NCI-H187 (cell line): ENCODE measurements at regions not wholly inside any gene's neighbourhood (a gene's known extent, or its start where the extent isn't known, plus 50 kb on each side); places are given as distances from the start of the nearest gene placed in this dataset.
"Not testable (repeated sequence)": the region's sequence is repeated elsewhere in the genome, so short reads cannot be mapped to it uniquely, and the experiment has no call there.

Experiments
- DNase-seq, 2 experiments: peaks; one replicate each; lab custom pipeline; 2025; lab: John Stamatoyannopoulos, UW

DNA sequence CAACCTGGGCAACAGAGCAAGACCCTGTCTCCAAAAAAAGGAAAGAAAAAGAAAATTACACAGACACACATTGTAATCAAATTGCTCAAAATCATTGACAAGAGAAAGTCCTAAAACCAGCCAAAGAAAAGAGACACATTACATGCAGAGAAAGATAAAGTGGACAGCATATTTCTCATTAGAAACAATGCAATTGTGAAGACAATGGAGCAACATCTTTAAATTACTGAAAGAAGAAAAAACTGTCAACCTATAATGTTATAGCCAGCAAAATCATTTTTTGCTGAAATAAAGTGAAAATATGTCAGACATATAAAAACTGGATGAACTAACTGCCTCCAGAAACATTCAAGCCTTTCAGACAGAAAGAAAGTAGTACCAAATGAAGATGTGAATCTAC lies 120.6 kb downstream of the TMEM167A start:
- no peak for DNase-seq

DNA sequence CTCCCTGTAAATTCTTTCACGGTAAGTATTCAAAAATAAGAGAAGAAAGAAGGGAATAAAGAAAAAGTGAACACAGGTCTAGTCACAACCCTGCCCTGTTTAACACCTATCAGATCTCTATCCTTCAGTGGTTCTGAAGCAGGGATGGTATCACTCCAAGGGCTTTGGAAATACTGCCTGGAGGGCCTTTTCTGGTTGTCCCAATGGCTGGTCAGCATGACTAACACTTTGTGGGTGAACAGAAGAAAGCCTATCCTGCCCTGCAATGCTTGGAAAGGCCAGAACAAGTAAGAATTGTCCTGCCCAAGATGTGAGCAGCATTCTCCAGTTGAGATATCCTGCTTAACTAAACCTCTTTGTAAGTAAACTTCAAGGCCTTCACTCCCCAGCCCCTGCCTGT lies 124.9 kb downstream of the TMEM167A start:
- no peak for DNase-seq

DNA sequence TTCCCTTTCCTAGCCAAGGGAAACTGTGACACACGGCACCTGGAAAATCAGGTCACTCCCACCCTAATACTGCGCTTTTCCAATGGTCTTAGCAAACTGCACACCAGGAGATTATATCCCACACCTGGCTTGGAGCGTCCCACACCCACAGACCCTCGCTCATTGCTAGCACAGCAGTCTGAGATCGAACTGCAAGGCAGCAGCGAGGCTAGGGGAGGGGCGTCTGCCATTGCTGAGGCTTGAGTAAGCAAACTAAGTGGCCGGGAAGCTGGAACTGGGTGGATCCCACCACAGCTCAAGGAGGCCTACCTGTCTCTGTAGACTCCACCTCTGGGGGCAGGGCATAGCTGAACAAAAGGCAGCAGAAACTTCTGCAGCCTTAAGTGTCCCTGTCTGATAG lies 132.9 kb downstream of the TMEM167A start:
- DNase-seq, result not testable (repeated sequence)

DNA sequence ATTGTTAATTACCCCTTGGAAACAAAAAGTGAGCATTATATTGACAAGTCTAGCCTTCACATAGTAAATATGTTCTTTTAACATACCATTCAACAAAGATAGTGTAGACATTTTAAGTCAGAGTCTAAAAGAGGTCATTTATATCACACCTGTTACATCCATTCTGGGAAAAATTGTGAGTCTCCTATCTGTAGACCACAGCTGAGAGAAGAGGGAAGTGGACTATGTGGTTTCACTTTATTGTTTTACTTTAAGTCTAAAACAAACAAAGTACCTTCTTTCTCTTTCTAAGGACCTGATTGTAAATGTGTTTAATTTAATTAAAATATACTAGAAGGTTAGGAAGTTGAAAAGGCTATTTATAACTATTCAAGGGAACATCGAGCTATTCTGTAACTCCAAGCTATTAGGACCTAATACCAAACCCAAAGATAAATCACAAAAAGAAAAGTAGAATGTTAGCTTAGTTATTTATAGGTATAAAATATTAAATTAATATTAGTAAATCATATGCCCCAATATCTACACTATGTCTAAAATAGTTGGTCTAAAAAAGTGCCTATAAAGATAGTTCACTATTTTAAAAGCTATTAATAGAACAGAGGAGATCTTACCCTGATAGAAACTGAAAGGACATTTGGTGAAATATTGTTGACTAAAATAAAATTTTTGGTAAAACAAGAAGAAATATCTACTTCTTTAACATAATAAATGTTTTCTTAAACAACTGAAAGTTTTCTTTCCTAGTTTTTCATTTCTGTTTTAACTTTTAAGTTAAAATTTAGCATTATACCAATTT lies 134.9 kb downstream of the TMEM167A start:
- no peak for DNase-seq

DNA sequence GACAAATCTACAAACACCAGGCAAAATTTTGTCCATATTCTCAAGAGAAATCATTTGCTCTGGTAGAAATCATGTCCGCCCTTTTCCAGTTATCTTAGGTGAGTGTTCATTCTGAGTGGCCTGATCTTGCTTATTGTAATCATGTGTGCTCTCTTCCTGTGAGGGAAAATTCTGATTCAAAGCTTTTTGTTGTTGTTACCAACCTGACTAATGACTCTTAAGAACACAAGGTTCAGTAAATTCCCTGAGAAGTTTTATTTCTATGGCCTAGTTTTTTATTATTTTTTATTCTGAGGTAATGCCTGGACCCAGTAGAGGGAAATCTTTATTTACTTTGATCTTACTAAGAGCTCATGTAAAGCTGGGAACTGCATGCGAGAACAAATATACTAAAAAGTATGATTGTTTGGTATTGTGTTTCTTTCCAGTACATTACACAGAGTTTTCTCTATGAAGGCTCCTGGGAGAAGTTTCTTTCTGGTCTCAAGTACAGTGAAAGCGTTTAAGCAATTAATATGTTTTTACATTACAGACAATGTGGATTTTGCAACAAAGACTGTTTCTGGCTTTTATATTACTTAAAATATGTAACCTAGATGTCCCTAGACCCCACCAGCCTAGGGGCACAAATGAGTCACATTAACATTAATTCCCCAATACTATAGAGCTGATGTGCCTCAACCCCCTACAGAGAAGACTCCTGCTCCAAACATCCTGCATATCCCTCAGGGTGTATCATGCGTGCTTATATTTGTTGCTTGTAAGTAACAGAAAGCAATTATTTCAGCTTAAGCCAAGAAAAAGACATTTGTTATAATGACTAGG lies 138.1 kb downstream of the TMEM167A start:
- DNase-seq, result no peak

DNA sequence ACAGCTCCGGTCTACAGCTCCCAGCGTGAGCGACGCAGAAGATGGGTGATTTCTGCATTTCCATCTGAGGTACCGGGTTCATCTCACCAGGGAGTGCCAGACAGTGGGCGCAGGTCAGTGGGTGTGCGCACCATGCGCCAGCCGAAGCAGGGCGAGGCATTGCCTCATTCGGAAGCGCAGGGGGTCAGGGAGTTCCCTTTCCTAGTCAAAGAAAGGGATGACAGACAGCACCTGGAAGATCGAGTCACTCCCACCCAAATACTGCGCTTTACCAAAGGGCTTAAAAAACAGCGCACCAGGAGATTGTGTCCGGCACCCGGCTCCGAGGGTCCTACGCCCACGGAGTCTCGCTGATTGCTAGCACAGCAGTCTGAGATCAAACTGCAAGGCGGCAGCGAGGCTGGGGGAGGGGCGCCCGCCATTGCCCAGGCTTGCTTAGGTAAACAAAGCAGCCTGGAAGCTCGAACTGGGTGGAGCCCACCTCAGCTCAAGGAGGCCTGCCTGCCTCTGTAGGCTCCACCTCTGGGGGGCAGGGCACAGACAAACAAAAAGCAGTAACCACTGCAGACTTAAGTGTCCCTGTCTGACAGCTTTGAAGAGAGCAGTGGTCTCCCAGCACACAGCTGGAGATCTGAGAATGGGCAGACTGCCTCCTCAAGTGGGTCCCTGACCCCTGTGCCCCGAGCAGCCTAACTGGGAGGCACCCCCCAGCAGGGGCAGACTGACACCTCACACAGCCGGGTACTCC lies 144.5 kb downstream of the TMEM167A start:
- DNase-seq, result not testable (repeated sequence)

DNA sequence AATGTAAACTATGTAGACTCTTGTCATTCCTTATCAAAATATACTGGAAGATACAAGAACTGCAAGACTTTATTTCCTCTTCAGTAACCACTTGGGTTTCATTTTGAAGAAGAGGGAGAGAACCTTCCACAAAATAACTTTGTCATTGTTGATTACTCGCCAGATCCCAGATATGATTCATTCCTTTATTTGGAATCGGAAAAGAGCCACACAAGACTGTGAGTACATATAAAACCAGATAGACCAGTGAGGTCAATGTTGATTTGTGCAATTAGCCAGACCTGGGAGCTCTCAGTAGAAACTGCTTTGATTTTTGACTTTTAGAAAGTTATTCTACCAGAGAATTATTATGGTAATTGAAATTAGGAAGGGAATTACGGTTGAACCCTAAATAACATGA lies 146.1 kb downstream of the TMEM167A start:
- no peak for DNase-seq

DNA sequence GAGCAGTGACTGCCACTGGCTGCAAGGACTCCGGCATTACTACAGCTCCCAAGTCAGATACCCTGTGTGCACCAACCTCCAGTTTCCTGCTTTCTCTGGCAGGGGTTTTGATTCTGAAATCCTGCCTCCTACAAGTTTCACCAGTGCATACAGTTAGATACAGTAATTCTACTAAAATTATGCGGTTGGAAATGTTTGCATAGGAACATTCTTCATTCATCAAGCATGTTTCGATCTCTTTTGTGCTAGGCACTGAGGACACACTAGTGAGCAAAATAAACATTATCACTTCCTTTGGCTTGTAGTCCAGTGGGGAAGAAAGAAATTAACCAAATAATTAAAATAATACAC lies 152.2 kb downstream of the TMEM167A start:
- DNase-seq, result no peak

DNA sequence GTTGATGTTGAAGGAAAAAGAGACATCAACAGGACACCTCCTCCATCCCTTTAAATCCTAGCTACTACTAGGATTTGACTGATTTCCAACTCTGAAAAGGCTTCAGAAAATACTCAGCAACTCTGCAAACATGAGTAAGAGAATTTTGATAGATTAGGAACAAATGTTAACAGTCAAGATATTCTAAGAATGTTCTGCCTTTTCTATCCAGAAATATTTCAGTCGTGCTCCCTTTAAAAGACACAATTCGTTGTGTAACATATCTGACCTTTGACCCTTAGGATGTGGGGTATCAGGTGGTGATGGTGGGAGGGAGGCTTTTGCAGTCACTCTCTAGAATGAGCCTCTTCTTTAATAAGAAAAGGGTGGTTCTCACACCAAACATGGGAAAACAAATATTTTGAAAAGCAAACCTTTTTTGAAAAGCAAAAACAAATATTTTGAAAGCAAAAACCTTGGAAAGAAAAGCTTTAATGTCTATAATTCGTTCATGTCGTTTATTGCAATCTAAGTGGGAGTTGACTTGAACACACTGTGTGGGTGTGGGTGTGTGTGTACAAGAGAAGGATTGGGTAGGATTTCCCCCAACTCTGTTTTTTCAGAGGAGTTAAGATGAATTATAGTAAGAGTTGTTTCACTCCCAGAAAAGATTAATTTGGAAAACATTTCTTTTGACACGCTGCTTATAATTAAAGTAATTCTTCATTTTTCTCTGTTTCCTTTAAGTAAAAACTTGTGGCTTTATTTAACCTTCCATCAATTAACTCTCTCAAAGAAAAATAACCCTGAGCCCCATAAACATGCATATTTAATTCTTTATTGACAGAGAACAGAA lies 152.8 kb downstream of the TMEM167A start:
- no peak for DNase-seq

DNA sequence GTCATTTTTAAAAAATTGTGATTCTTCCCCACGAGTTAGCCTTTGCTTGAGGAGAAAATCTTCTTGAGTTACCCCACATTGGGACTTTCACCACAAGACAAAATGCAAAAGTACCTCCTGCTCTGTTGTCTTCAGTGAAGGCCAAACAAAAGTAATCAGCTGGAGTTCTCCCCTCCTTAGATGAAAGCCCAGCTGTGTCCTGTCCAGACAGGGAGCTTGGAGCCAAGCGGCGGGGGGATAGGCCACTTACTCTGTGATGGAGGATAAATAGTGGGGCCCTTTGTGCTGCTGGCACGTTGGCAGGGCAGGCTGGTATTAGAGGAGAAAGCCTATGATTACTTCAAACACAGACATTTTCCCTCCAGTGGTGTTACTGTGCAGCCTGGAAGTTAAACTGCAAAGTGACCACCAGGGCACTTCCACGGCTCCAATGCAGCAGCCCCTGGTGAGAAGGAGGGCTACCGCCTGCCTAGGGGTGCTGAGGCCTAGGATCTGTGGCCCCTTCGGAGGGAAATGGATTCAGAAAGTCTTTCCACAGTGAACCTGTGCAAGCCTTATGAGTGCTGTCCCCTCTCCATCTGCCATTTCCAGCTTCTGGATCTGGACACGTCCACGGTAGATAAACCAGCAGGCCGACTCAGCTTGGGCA lies 155.0 kb downstream of the TMEM167A start:
- no peak for DNase-seq

DNA sequence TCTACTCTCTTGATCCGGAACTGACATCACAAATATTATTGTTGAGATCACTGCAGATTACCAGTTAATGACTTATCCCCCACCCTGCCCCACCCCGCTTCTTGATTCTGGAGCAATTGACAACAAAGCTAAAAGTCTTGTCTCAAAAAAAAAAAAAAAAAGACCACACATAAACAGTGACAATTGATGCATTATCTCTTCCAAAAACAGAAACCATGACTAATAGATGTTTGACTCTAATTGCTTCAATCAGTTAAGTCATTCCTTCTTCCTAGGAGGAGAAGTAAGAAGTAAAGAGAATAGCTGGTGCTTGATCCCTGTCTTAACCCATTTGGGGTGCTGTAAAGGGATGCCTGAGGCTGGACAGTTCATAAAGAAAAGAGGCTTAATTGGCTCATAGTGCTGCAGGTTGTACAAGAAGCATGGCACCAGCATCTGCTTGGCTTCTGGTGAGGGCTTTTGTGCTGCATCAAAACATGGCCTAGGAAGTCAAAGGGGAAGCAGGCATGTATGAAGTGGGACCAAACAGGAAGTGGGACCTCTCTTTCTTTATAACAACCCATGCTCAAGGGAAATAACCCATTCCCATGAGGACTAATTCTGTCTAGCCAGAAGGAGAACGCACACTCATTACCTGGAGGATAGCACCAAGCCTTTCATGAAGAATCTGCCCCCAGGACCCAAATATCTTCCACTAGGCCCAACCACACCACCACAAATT lies 158.7 kb downstream of the TMEM167A start:
- no peak for DNase-seq

DNA sequence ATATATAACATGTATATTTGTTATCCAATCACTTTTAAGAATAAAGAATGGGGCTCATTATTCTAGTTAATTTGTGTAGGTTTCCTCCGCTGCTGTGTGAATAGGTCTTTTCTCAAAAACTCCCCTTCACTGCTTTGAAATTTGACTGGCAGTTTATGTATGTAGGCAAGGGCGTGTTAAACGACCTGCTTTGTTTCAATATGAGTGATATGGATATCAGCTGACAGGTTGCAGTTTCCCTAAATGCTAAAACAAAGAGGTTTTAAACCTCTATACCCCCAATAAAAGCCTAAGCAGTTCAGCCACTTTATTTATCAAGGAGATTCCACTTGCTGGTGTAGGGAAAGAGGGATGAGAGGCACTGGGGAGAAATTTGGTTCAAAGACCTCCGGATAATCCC lies 159.6 kb downstream of the TMEM167A start:
- DNase-seq, result no peak

DNA sequence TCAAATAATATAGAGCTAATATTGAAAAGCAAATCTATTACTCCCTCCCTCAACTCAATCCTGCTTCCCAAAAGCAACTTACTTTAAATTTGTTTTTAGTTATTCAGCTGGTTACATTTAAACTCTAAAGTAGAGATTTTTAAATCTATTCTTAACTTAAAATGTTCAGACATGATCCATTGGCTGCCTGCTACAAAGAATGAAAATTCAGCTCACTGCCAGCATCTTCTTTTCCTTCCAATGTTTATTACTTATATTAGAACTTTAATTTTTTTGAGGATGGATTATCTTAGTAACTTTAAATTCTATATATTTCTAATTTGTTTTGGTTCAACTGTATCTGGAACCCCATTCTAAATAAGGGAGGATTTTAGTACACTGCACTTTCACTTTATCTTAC lies 163.2 kb downstream of the TMEM167A start:
- DNase-seq, result no peak

DNA sequence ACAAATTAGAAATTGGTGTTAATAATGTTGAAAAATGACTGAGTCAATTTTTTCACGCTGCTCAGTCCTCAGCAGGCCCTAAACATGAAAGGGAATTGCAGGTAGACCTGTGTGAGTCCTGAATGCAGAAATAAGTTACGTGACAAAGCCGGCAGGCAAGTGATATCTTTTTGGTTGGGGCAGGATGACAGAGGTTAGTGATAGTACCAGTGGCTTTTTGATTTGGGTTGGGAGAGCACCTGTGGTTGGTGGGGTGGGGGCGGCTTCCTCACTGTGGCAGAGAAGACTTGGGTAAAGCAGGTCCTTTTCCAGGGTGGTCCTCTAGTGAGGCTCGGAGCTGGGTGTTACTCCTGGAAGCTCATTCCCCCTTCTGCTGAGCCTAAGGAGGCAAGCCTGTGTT lies 164.7 kb downstream of the TMEM167A start:
- no peak for DNase-seq

DNA sequence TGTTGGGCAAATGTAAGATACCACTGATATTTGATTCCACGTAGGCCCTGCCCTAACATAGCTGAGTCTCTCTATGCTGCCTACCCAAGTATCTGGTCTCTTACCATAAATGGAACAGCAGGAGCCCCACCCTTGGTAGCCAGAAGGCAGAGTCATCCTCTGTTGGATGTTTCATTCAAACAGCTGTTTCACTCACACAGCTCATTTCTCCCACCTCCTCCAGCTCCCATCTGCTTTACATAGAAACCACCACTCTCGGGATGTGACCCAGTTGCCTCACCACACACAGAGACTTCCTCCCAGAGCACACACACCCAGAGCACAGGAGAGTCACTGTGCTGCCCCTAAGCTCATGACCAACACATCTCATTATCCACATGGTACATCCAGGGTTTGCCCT lies 165.3 kb downstream of the TMEM167A start:
- DNase-seq, result no peak

DNA sequence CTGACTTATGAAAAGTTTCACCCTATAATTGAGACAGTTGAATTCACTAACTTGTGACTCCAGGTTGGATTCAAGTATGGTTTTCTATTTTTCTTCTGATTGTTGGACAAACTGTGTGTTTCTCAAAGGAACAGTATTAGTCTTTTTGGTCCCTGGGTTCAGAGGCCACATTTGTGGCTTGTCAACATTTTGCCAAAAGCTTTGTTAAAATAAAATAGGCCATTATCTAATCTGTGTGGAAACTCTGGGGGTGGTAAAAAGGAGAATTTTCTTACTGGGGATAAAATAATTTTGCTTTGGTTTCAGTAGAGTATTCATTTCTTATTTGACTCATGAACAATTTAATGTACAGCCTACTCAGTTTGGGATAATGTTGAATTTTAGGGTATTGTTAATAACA lies 166.3 kb downstream of the TMEM167A start:
- DNase-seq, result no peak

DNA sequence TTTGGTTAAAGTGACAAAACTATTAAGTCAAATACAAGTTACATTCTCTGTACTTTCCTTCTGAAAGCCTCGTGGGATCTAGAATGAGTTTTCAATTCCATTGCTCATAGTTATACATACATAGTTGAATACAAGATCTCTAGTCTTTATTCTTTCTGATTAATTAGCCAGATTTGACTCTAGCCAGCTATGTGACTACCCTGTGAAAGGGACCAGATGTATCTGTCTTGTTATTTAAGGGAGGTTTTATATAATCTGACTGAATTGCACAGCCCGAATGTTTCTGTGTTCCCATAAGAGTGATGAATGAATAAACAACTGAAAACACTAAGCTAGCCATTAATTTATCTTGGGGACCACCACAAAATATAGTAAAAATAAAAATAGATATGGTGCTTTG lies 166.7 kb downstream of the TMEM167A start:
- no peak for DNase-seq

DNA sequence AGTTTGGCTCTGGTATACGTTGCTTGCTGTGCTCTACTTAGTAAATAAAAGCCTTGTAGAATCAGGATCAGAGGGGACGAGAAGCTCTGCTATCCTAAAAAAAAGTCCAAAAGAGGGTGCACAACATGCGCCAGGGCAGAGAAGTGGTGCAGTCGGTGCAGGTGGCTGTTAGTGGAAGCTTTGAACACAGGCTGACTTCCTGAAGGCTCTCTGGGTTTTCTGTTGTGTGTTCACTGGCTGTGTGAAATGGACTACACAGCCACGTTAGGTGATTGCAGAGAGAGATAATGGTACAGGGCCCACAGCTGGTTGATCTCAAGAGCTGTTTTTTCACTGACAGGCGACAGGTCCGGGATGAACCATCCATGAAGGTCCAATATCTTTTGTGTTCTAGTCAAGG lies 167.4 kb downstream of the TMEM167A start:
- DNase-seq, result no peak

DNA sequence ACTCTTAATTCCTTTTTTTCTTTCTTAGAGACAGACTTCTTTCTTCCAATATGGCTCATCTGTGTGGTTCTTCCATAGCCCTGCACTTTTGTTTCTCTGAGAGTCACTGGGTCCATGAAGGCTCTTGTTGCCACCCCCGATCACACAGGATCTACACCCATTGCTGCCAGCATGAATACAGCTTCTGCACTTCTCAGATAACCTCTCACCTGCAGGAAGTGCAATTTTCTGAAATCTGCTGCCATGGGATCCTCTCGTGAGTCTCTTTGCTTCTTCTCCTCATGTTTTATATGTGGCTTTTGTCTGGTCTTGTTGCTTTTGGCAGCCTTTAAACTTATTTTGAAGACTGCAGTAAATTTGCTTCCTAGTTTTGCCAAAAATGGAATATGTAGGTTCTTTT lies 171.2 kb downstream of the TMEM167A start:
- DNase-seq, result no peak

DNA sequence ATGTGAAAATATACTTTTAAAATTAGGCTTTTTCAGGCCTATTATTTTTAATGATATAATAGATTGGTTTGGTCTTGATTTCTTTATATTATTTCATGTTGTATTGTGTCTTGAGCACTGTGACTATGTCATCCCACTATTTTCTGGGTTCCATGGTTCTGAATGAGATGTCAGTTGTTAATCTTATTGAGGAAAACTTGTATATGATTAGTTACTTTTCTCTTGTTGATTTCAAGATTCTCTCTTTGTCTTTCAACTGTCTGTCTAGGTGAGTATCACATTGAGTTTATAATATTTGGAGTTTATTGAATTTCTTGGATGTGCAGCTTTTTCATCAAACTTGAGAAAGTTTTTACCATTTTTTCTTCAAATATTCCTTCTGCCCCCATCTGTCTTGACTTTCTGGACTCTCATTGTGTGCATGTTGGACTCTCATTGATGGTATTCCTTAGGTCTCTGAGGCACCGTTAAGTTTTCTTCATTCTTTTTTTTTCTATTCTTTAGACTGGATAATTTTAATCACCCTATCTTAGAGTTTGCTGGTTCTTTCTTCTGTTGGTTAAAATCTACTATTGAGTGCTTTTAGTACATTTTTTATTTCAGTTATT lies 175.8 kb downstream of the TMEM167A start:
- no peak for DNase-seq
